ENCODE measurements at regions not wholly inside any gene's neighbourhood (a gene's known extent, or its start where the extent isn't known, plus 50 kb on each side); places are given as distances from the start of the nearest gene placed in this dataset.
"Not testable (repeated sequence)": the region's sequence is repeated elsewhere in the genome, so short reads cannot be mapped to it uniquely, and the experiment has no call there.

GRCh38 chr2:61774351-61774750 lies 79.5 kb downstream of the FAM161A start:
- no peak for DNase-seq

GRCh38 chr2:61771904-61772845 lies 81.7 kb downstream of the FAM161A start:
- no peak for DNase-seq

GRCh38 chr2:61770746-61771145 lies 83.1 kb downstream of the FAM161A start:
- no peak for DNase-seq

- DNase-seq, result no peak
Observed at GRCh38 chr2:61770298-61770697, 83.6 kb downstream of the FAM161A start.

- DNase-seq, result no peak
Observed at GRCh38 chr2:61769093-61769675, 84.7 kb downstream of the FAM161A start.

GRCh38 chr2:61764035-61764800 lies 89.6 kb downstream of the FAM161A start:
- DNase-seq, result peak; percentile 85 to 99 (median 94)

- no peak for DNase-seq
Observed at GRCh38 chr2:61763605-61764034, 90.2 kb downstream of the FAM161A start.

GRCh38 chr2:61762292-61762691 lies 91.6 kb downstream of the FAM161A start:
- DNase-seq, result peak in 2 of 5 experiments; percentile 14 to 83

- DNase-seq, result no peak
Observed at GRCh38 chr2:61759718-61760117, 94.1 kb downstream of the FAM161A start.

- DNase-seq, result peak in 1 of 5 experiments; percentile 46
Observed at GRCh38 chr2:61759005-61759404, 94.9 kb downstream of the FAM161A start.

GRCh38 chr2:61758159-61758558 lies 95.7 kb downstream of the FAM161A start:
- DNase-seq, result no peak

GRCh38 chr2:61753512-61753911 lies 100.3 kb downstream of the FAM161A start:
- DNase-seq, result no peak

GRCh38 chr2:61750624-61751023 lies 103.2 kb downstream of the FAM161A start:
- DNase-seq, result no peak

- DNase-seq, result no peak
Observed at GRCh38 chr2:61742955-61743354, 110.9 kb downstream of the FAM161A start.

- DNase-seq, result no peak
Observed at GRCh38 chr2:61737841-61738240, 116.0 kb downstream of the FAM161A start.

GRCh38 chr2:61736953-61737352 lies 116.9 kb downstream of the FAM161A start:
- DNase-seq, result no peak

- DNase-seq, result no peak
Observed at GRCh38 chr2:61733563-61733962, 120.3 kb downstream of the FAM161A start.

- DNase-seq, result peak in 1 of 5 experiments; percentile 16
Observed at GRCh38 chr2:61732787-61733186, 121.1 kb downstream of the FAM161A start.

GRCh38 chr2:61727746-61728145 lies 126.1 kb downstream of the FAM161A start:
- peak in 1 of 5 experiments; percentile 20 for DNase-seq

- no peak for DNase-seq
Observed at GRCh38 chr2:61726456-61727209, 127.2 kb downstream of the FAM161A start.

GRCh38 chr2:61723364-61723763 lies 130.5 kb downstream of the FAM161A start:
- not testable (repeated sequence) for DNase-seq

- no peak for DNase-seq
Observed at GRCh38 chr2:61722800-61723199, 131.1 kb downstream of the FAM161A start.

Data from T-helper 2 cell (primary cell).